GM23338 (cell line): ENCODE measurements at regions not wholly inside any gene's neighbourhood (a gene's known extent, or its start where the extent isn't known, plus 50 kb on each side); places are given as distances from the start of the nearest gene placed in this dataset.

Experiments
- ATAC-seq: fragments of 200-7000 bp; cut with Tn5 transposase; 3 replicates; pipeline ENCODE4 v1.9.1; 2020
- DNase-seq: peaks from one replicate; pipeline ENCODE4 v3.0.0-alpha.2; 2015; ENCODE audit warnings: low spot score
- H2AFZ ChIP-seq: fragments of 200-600 bp; sonication (generic); 2 replicates; pipeline ENCODE4 v1.8.0; 2016; ENCODE audit warnings: antibody characterized with exemption, mild to moderate bottlenecking, moderate library complexity
- H3F3A ChIP-seq: fragments of 200-600 bp; sonication (generic); replicated peaks from 2 replicates; pipeline ENCODE4 v1.8.0; 2017; ENCODE audit warnings: antibody characterized with exemption, mixed run types, low read depth
- H3K27ac ChIP-seq: fragments of 200-600 bp; sonication (generic); 2 replicates; pipeline ENCODE4 v1.6.1; 2016; ENCODE audit warnings: low read depth
- H3K27me3 ChIP-seq: fragments of 200-600 bp; sonication (generic); 2 replicates; pipeline ENCODE4 v1.8.0; 2016; ENCODE audit warnings: mild to moderate bottlenecking, mixed run types, moderate library complexity; ENCODE audit not compliant: insufficient read depth
- H3K36me3 ChIP-seq: fragments of 200-600 bp; sonication (generic); 2 replicates; pipeline ENCODE4 v1.8.0; 2016; ENCODE audit warnings: mild to moderate bottlenecking; ENCODE audit not compliant: insufficient read depth
- H3K4me1 ChIP-seq: fragments of 200-600 bp; sonication (generic); 2 replicates; pipeline ENCODE4 v1.8.0; 2016; ENCODE audit warnings: mild to moderate bottlenecking, moderate library complexity; ENCODE audit not compliant: insufficient read depth
- H3K4me2 ChIP-seq: fragments of 200-600 bp; sonication (generic); 2 replicates; pipeline ENCODE4 v1.7.1; 2017; ENCODE audit warnings: mixed run types
- H3K4me3 ChIP-seq: fragments of 200-600 bp; sonication (generic); 2 replicates; pipeline ENCODE4 v1.6.1; 2016; ENCODE audit warnings: mixed run types
- H3K79me2 ChIP-seq: fragments of 200-600 bp; sonication (generic); replicated peaks from 2 replicates; pipeline ENCODE4 v1.8.0; 2017; ENCODE audit warnings: mild to moderate bottlenecking; ENCODE audit not compliant: insufficient read depth
- H3K9me2 ChIP-seq: fragments of 200-600 bp; sonication (generic); 2 replicates; pipeline ENCODE4 v1.8.0; 2017; ENCODE audit not compliant: insufficient read depth
- H4K20me1 ChIP-seq: fragments of 200-600 bp; sonication (generic); replicated peaks from 2 replicates; pipeline ENCODE4 v1.8.0; 2017; ENCODE audit warnings: mild to moderate bottlenecking; ENCODE audit not compliant: insufficient read depth
- H3K27ac Mint-ChIP-seq: 2 replicates; pipeline ENCODE4 v1.8.0; 2020; ENCODE audit warnings: inconsistent platforms, mild to moderate bottlenecking, moderate library complexity, mixed read lengths
- H3K27me3 Mint-ChIP-seq: 3 replicates; pipeline ENCODE4 v1.8.0; 2022; ENCODE audit warnings: low read depth, mild to moderate bottlenecking, moderate library complexity, mixed read lengths, inconsistent platforms; ENCODE audit not compliant: insufficient read depth, poor library complexity
- H3K36me3 Mint-ChIP-seq: 3 replicates; pipeline ENCODE4 v1.8.0; 2021; ENCODE audit warnings: low read depth, mild to moderate bottlenecking, inconsistent platforms, moderate library complexity, mixed read lengths
- H3K4me1 Mint-ChIP-seq: 3 replicates; pipeline ENCODE4 v1.8.0; 2020; ENCODE audit warnings: mild to moderate bottlenecking, inconsistent platforms, mixed read lengths
- H3K4me3 Mint-ChIP-seq: 3 replicates; pipeline ENCODE4 v1.8.0; 2021; ENCODE audit warnings: moderate library complexity, mild to moderate bottlenecking, inconsistent platforms, mixed read lengths
- H3K9me3 Mint-ChIP-seq: 3 replicates; pipeline ENCODE4 v1.8.0; 2020; ENCODE audit warnings: moderate library complexity, mild to moderate bottlenecking, inconsistent platforms, mixed read lengths
- EZH2 ChIP-seq: fragments of 200-600 bp; sonication (generic); IDR thresholded peaks from one replicate; pipeline ENCODE4 v1.8.0; 2017; ENCODE audit warnings: antibody characterized with exemption, mild to moderate bottlenecking, low read depth; ENCODE audit not compliant: unreplicated experiment
- NANOG ChIP-seq: IDR thresholded peaks from 2 replicates; pipeline ENCODE4 v1.6.1; 2016; ENCODE audit warnings: antibody characterized with exemption, borderline replicate concordance
- POLR2AphosphoS5 ChIP-seq: IDR thresholded peaks from 2 replicates; pipeline ENCODE4 v1.6.1; 2016; ENCODE audit warnings: antibody characterized with exemption, low read depth
- STAT1 ChIP-seq: IDR thresholded peaks from one replicate; pipeline ENCODE4 v1.6.1; 2016; ENCODE audit warnings: antibody characterized with exemption; ENCODE audit not compliant: unreplicated experiment
- ZNF114 ChIP-seq: fragments of 250-450 bp; sonication (Bioruptor Pico); IDR thresholded peaks from 2 replicates; pipeline ENCODE4 v1.5.0; 2020; ENCODE audit warnings: mild to moderate bottlenecking, moderate library complexity
- TF ChIP-seq, protein P1 (sequence below): fragments of 250-450 bp; sonication (Bioruptor Pico); IDR thresholded peaks from 2 replicates; pipeline ENCODE4 v1.5.0; 2020; ENCODE audit warnings: mild to moderate bottlenecking, moderate library complexity
- TF ChIP-seq, protein P2 (sequence below): IDR thresholded peaks from one replicate; pipeline ENCODE4 v1.6.1; 2018; ENCODE audit warnings: antibody characterized with exemption; ENCODE audit not compliant: unreplicated experiment
- TF ChIP-seq, protein P3 (sequence below), 2 experiments: fragments of 200-600 bp in 1 of 2; sonication (generic) in 1 of 2; conservative IDR thresholded peaks; 2 replicates each; pipeline versions ENCODE4 v1.5.1 to v1.6.1; 2016 to 2017; ENCODE audit warnings: antibody characterized with exemption in 2 of 2, low read depth in 2 of 2, mild to moderate bottlenecking in 2 of 2, moderate library complexity in 1 of 2
- TF ChIP-seq, protein P4 (sequence below): IDR thresholded peaks from 2 replicates; pipeline ENCODE4 v1.6.1; 2016; ENCODE audit warnings: antibody characterized with exemption

DNA sequence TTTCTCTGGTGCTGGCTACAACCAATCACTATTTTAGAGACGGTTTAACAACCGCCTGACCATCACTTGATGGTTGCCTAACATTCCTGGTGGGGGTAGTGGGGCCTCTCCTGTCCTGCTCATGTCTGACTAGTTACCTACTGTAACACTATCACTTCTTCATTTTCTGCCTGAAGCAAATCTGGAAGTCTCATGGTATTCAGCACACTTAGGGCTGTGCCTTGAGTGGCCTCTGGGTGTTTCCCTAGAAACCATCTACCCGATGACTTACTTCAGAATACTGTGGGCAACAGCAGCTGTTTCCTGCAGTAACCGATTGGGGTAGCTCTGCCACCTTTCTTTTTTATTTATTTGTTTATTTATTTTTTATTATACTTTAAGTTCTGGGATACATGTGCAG, 880.1 kb upstream of the INTU start (continued):
- TF ChIP-seq, protein P1, sequence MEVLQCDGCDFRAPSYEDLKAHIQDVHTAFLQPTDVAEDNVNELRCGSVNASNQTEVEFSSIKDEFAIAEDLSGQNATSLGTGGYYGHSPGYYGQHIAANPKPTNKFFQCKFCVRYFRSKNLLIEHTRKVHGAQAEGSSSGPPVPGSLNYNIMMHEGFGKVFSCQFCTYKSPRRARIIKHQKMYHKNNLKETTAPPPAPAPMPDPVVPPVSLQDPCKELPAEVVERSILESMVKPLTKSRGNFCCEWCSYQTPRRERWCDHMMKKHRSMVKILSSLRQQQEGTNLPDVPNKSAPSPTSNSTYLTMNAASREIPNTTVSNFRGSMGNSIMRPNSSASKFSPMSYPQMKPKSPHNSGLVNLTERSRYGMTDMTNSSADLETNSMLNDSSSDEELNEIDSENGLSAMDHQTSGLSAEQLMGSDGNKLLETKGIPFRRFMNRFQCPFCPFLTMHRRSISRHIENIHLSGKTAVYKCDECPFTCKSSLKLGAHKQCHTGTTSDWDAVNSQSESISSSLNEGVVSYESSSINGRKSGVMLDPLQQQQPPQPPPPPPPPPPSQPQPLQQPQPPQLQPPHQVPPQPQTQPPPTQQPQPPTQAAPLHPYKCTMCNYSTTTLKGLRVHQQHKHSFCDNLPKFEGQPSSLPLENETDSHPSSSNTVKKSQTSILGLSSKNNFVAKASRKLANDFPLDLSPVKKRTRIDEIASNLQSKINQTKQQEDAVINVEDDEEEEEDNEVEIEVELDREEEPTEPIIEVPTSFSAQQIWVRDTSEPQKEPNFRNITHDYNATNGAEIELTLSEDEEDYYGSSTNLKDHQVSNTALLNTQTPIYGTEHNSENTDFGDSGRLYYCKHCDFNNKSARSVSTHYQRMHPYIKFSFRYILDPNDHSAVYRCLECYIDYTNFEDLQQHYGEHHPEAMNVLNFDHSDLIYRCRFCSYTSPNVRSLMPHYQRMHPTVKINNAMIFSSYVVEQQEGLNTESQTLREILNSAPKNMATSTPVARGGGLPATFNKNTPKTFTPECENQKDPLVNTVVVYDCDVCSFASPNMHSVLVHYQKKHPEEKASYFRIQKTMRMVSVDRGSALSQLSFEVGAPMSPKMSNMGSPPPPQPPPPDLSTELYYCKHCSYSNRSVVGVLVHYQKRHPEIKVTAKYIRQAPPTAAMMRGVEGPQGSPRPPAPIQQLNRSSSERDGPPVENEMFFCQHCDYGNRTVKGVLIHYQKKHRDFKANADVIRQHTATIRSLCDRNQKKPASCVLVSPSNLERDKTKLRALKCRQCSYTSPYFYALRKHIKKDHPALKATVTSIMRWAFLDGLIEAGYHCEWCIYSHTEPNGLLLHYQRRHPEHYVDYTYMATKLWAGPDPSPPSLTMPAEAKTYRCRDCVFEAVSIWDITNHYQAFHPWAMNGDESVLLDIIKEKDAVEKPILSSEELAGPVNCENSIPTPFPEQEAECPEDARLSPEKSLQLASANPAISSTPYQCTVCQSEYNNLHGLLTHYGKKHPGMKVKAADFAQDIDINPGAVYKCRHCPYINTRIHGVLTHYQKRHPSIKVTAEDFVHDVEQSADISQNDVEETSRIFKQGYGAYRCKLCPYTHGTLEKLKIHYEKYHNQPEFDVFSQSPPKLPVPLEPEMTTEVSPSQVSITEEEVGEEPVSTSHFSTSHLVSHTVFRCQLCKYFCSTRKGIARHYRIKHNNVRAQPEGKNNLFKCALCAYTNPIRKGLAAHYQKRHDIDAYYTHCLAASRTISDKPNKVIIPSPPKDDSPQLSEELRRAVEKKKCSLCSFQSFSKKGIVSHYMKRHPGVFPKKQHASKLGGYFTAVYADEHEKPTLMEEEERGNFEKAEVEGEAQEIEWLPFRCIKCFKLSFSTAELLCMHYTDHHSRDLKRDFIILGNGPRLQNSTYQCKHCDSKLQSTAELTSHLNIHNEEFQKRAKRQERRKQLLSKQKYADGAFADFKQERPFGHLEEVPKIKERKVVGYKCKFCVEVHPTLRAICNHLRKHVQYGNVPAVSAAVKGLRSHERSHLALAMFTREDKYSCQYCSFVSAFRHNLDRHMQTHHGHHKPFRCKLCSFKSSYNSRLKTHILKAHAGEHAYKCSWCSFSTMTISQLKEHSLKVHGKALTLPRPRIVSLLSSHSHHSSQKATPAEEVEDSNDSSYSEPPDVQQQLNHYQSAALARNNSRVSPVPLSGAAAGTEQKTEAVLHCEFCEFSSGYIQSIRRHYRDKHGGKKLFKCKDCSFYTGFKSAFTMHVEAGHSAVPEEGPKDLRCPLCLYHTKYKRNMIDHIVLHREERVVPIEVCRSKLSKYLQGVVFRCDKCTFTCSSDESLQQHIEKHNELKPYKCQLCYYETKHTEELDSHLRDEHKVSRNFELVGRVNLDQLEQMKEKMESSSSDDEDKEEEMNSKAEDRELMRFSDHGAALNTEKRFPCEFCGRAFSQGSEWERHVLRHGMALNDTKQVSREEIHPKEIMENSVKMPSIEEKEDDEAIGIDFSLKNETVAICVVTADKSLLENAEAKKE: no peak
- no peak for TF ChIP-seq POLR2AphosphoS5
- TF ChIP-seq, protein P2, sequence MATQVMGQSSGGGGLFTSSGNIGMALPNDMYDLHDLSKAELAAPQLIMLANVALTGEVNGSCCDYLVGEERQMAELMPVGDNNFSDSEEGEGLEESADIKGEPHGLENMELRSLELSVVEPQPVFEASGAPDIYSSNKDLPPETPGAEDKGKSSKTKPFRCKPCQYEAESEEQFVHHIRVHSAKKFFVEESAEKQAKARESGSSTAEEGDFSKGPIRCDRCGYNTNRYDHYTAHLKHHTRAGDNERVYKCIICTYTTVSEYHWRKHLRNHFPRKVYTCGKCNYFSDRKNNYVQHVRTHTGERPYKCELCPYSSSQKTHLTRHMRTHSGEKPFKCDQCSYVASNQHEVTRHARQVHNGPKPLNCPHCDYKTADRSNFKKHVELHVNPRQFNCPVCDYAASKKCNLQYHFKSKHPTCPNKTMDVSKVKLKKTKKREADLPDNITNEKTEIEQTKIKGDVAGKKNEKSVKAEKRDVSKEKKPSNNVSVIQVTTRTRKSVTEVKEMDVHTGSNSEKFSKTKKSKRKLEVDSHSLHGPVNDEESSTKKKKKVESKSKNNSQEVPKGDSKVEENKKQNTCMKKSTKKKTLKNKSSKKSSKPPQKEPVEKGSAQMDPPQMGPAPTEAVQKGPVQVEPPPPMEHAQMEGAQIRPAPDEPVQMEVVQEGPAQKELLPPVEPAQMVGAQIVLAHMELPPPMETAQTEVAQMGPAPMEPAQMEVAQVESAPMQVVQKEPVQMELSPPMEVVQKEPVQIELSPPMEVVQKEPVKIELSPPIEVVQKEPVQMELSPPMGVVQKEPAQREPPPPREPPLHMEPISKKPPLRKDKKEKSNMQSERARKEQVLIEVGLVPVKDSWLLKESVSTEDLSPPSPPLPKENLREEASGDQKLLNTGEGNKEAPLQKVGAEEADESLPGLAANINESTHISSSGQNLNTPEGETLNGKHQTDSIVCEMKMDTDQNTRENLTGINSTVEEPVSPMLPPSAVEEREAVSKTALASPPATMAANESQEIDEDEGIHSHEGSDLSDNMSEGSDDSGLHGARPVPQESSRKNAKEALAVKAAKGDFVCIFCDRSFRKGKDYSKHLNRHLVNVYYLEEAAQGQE: no peak

DNA sequence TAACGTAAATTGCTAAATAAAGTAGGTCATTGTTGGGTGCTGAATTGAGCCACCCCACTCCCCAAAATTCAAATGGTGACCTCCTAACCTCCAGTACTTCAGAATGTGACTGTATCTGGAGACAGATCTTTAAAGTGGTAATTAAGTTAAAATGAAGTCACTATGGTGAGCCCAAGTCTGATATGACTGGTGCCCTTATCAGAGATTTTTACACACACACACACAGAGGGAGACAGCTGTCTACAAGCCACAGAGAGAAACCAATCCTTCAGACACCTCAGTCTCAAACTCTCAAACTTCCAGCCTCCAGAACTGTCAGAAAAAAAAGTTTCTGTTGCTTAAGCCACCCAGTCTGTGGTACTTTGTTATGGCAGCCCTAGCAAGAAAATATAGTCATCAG, 879.2 kb upstream of the INTU start:
- H3K4me1 ChIP-seq: no peaks in the 10 kb centered on the region
- 0 out of 2 replicates have a peak, but pooled peaks cover 6% of the 10 kb centered on the region for H3K9me2 ChIP-seq
- no peak overlapping the region for H3K4me3 ChIP-seq
- H3K4me1 Mint-ChIP-seq: no peaks in the 10 kb centered on the region
- H3K36me3 Mint-ChIP-seq: peaks cover 2% of the 10 kb centered on the region; the same call in 1 of the 3 replicates
- no peaks in the 10 kb centered on the region for H3K27me3 ChIP-seq
- no peak overlapping the region for H3K4me3 Mint-ChIP-seq
- H2AFZ ChIP-seq: no peak overlapping the region
- no peaks in the 10 kb centered on the region for H3K27me3 Mint-ChIP-seq
- no peak overlapping the region for H3K27ac Mint-ChIP-seq
- no peaks in the 10 kb centered on the region for H3K79me2 ChIP-seq
- H3F3A ChIP-seq: no peaks in the 10 kb centered on the region
- no peaks in the 10 kb centered on the region for H3K9me3 Mint-ChIP-seq
- DNase-seq: no peak
- H3K4me2 ChIP-seq: no peak overlapping the region
- no peaks in the 10 kb centered on the region for H4K20me1 ChIP-seq
- ATAC-seq: no peak
- no peak overlapping the region for H3K27ac ChIP-seq
- no peaks in the 10 kb centered on the region for H3K36me3 ChIP-seq
- TF ChIP-seq ZNF114 (CRISPR knock-in tag) (no peak), STAT1 (no peak), EZH2 (no peak), NANOG (no peak), POLR2AphosphoS5 (no peak)
- TF ChIP-seq, protein P3, sequence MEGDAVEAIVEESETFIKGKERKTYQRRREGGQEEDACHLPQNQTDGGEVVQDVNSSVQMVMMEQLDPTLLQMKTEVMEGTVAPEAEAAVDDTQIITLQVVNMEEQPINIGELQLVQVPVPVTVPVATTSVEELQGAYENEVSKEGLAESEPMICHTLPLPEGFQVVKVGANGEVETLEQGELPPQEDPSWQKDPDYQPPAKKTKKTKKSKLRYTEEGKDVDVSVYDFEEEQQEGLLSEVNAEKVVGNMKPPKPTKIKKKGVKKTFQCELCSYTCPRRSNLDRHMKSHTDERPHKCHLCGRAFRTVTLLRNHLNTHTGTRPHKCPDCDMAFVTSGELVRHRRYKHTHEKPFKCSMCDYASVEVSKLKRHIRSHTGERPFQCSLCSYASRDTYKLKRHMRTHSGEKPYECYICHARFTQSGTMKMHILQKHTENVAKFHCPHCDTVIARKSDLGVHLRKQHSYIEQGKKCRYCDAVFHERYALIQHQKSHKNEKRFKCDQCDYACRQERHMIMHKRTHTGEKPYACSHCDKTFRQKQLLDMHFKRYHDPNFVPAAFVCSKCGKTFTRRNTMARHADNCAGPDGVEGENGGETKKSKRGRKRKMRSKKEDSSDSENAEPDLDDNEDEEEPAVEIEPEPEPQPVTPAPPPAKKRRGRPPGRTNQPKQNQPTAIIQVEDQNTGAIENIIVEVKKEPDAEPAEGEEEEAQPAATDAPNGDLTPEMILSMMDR (conservative IDR thresholded peaks at IDR 0.05; ENCODE audit: low read depth in 2 of 2): no peak
- TF ChIP-seq, protein P4, sequence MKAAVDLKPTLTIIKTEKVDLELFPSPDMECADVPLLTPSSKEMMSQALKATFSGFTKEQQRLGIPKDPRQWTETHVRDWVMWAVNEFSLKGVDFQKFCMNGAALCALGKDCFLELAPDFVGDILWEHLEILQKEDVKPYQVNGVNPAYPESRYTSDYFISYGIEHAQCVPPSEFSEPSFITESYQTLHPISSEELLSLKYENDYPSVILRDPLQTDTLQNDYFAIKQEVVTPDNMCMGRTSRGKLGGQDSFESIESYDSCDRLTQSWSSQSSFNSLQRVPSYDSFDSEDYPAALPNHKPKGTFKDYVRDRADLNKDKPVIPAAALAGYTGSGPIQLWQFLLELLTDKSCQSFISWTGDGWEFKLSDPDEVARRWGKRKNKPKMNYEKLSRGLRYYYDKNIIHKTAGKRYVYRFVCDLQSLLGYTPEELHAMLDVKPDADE: no peak
- TF ChIP-seq, protein P2: no peak
